GM19324 (cell line): ENCODE measurements at regions not wholly inside any gene's neighbourhood (a gene's known extent, or its start where the extent isn't known, plus 50 kb on each side); places are given as distances from the start of the nearest gene placed in this dataset.
"Not testable (repeated sequence)": the region's sequence is repeated elsewhere in the genome, so short reads cannot be mapped to it uniquely, and the experiment has no call there.

Experiments
- ATAC-seq: cut with Tn5 transposase; IDR thresholded peaks from one replicate; pipeline ENCODE4 v1.9.1; 2021; ENCODE audit warnings: mild to moderate bottlenecking, moderate library complexity; ENCODE audit not compliant: unreplicated experiment, low FRiP score

GRCh38 chr5:10921160-10921559 lies 160.1 kb upstream of the DAP start:
- ATAC-seq: no peak

DNA sequence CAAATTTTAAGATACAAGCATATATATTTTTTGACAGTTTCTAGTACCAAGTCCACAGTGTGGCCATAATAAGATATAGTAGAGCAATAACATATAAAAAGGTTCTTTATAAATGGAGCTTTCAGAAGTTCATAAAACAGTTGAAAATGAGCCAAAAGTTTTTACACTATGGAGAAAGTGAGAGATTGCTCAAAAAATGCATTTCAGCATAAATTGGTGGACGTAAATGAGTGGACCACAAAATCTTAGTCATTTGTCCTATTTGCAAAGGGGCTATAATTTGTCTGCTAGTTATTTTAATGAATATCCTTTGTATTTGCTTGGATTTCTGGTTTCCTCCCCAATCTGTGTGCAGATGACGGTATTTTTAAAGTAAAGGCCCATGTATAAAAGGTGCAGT lies 159.4 kb upstream of the DAP start:
- no peak for ATAC-seq

DNA sequence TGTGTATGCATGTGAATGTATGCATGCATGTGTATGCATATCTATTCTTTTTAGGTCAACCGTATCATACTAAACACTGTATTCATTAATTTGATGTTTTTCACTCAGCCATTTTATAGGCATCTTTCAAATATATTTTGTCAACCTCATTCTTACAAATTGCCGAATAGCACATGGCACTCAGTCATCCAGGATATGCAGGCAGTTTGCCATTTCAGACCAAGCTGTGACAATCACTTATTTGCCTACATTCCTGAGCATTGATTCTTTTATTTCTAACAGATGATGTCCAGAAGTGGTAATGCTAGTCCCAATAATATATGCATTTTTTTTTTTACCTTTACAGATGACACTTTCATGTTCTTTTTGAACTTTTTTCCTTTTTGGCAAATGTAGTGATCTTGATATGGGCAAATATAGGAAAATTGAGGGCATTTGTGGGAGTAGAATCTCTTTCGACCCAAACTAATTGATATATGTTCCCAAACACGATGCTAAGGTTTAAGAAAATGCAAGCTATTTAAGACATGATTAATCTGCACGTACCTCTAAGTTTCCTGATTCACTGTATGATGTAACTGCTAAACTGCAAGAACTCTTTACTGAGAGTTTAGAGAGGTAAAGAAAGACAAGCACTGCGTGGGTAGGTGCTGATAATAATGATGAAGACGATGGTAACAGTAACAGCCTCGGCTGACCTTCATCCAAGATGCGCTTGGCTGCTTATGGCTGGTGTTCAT lies 153.9 kb upstream of the DAP start:
- ATAC-seq: no peak

DNA sequence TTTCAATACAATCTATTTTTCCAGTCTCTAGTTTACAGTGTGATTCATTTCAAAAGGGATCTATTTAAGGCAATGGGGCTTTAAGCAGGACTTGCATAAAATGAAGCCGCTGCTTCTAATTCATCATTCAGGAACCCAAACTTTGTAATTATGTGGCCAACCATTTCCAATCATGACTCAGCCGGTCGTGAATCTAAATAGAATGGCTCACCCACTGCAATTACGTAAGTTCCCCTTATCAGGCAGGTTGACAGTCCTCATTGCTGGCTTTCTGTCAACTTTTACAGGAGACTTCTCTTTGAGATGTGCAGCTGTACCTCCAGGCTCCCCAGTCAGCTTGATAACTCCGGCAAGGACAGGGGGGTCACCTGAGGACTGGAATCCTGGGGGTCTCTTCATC lies 152.8 kb upstream of the DAP start:
- no peak for ATAC-seq

GRCh38 chr5:10913181-10913810 lies 152.3 kb upstream of the DAP start:
- ATAC-seq: no peak

GRCh38 chr5:10912435-10912834 lies 151.4 kb upstream of the DAP start:
- no peak for ATAC-seq

DNA sequence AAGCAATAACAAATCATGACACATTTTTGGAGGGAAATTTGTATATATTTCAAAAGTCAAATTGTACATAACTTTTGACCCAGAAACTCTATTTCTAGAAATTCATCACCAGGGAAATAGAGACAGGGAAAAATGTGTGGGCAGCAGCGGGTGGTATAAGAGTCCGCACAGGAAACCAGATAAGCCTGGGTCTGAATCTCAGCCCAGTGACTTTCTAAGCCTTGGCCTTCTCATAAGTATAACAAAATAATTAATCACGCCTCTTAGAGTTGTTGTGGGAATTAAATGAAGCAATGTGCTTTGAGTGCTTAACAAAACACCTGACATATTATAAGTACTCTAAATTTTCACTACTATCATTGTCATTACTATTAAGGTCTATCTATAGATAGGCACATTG lies 149.2 kb upstream of the DAP start:
- no peak for ATAC-seq

DNA sequence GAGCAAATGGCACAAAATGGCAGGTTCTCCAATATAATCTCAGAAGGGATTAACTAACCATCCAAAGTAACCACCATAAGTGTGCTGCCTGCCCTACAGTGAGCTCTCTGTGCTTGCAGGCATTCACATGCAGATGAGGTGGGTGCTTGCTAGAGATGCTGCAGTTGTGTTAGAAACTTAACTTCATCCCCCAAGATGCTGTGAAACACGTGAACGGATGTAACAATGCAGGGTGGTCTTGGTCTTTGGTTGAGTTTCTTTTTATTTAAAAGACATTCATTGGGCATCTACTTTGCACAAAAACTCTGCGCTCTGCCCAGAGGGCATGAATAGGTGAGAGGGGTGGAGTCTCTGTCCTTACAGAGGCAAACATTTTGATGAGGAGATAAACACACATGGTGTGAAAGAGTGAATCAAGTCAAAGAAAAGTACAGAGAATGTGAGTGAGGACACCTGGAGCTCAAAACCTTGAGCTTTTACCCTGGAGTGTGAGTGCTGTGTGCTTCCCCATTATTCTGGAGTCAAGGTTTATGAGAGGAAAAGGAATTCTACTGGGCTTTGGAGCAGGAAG lies 143.9 kb upstream of the DAP start:
- ATAC-seq: no peak

- ATAC-seq: no peak
Observed at GRCh38 chr5:10903786-10904560, 142.9 kb upstream of the DAP start.

GRCh38 chr5:10902145-10902544 lies 141.1 kb upstream of the DAP start:
- no peak for ATAC-seq

- no peak for ATAC-seq
Observed at GRCh38 chr5:10898514-10898913, 137.5 kb upstream of the DAP start.

- ATAC-seq: no peak
Observed at GRCh38 chr5:10896016-10896415, 135.0 kb upstream of the DAP start.

- no peak for ATAC-seq
Observed at GRCh38 chr5:10894445-10895054, 133.5 kb upstream of the DAP start.

GRCh38 chr5:10892911-10893215 lies 131.8 kb upstream of the DAP start:
- ATAC-seq: no peak

DNA sequence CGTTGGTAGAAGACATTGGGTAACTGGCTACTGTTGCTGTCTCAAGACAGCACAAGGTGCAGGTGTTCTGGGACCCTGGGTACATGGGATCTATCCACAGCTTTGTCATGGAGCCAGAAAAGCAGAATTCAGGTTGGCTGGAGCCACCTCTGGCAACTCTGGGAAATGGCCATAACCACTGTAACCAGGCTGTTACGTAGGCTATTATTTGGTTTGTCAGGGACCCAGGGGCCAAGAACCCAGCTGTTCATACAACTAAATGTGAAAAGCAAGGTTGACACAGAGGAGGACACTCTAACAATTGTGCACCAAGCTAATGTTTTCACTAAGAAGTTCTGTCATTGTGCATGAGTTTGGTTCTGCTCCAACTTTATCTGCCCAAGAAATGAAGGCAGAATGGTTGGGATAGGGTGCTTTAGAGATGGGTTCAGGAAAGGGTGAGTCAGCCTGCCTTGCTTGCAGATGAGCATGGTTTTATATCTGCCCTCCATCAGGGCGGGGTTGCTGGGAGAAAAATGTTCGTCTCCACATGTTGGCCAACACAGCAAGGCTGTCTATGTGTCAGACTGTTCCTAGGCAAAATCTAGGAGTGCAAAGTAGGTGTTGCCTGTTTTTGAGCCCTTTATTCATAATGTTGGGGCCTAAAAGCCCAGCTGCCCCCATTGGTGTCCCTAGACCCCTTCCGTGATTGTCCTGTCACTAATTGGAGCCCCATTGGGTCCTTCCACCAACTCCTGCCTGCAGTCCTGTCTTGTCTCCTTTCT lies 131.3 kb upstream of the DAP start:
- no peak for ATAC-seq

GRCh38 chr5:10891193-10891592 lies 130.2 kb upstream of the DAP start:
- ATAC-seq: no peak

DNA sequence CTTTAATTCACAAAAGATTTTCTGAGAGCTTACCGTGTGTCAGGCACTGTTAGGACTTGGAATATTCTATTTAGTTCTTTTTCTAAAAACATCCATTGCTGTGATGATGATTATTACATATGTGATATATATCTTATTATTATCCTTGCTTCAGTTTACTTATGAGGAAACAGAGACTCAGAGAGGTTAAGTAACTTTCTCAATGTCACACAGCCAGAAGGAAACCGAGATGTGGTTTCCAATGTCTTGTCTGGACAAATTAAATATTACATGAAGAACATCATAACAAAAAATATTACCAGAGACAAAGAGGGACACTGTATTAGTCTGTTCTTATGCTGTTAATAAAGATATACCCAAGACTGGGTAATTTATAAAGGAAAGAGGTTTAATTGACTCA lies 125.5 kb upstream of the DAP start:
- ATAC-seq: no peak

DNA sequence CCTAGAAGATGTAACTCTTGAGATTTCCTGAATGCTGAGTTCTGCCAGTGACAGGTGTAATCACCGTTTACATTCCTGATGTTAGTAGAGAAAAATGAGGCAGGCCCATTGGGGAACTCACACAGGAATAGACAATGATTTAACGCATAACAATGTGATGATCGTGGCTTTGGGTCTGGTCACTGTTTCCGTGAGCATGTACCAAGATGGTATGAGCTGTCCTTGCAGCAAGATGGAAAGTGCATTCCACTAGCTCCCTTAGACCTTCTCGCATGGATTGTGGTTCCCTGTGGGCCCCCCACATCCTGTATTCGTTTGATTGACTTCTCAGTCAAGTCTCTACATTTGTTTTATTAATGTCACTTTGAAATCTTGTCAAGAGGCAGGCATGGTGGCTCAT lies 124.0 kb upstream of the DAP start:
- ATAC-seq: no peak

DNA sequence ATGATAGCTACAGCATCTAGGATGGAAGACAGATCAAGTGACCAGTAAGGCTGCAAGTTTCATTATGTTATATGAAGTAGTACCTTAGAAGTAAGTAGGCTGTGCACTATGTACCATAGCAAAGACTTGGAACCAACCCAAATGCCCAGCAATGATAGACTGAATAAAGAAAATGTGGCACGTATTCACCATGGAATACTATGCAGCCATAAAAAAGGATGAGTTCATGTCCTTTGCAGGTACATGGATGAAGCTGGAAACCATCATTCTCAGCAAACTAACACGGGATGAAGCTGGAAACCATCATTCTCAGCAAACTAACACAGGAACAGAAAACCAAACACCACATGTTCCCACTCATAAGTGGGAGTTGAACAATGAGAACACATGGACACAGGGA lies 122.9 kb upstream of the DAP start:
- not testable (repeated sequence) for ATAC-seq

GRCh38 chr5:10880934-10881333 lies 119.9 kb upstream of the DAP start:
- no peak for ATAC-seq
